GM19043 (cell line): ENCODE measurements at regions not wholly inside any gene's neighbourhood (a gene's known extent, or its start where the extent isn't known, plus 50 kb on each side); places are given as distances from the start of the nearest gene placed in this dataset.
"Not testable (repeated sequence)": the region's sequence is repeated elsewhere in the genome, so short reads cannot be mapped to it uniquely, and the experiment has no call there.

Experiments
- ATAC-seq: cut with Tn5 transposase; IDR thresholded peaks from one replicate; pipeline ENCODE4 v1.9.1; 2021; ENCODE audit warnings: low read depth; ENCODE audit not compliant: unreplicated experiment

DNA sequence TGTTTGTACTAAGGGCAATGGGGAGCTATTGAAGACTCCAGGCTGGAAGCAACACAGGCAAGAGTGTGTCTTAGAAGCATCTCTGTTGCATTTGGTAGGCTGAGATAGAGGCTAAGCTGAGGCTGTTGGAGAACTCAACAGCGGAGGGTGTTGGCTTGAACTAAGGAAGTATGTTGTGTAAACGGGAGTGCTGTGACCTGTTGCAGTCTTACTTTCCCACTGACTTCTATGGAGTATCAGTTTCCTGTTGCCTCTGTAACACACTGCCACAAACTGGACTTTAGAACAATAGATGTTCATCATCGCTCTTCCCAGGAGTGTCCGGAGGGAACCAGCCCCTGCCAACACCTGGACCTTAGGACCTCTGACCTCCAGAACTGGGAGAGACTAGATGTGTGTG is 181.8 kb downstream of the NPIPB11 start:
- not testable (repeated sequence) for ATAC-seq

DNA sequence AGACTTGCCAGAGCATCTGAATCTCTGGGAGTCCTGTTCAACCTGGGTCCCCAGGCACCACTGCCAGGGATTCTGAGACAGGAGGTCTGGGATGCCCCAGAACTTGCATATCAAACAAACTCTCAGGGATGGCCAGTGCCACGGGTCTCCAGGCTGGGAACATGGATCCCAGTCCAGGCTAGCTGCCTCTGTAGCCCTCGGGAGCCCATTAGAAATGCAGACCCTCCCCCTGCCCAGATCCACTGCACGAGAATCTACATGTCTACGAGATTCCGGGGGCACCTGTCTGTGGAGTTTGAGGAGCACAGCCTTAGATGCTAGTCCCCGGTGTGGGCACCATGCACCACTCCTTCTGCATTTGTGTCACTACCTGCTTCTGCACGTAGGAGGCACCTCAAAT is 183.9 kb downstream of the NPIPB11 start:
- ATAC-seq, result not testable (repeated sequence)

DNA sequence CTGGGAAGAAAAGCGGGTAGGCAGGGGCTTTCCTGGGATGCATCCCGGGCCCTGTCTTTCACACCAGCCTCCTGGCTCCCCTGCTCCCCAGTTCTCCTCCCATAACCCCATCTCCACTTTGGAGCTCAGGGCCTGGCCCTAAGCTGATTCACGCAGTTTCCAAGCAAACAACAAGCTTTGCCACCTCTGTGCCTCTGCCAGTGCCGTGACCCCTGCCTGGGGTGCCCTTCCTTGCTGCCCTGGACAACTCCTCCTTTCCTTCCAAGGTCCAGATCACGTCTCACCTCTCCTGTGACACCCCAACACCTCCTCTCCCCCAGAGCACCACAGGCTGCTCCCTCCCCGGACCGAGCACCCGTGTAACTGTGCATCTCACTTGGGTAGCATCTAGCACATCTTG is 184.5 kb downstream of the NPIPB11 start:
- ATAC-seq, result not testable (repeated sequence)

DNA sequence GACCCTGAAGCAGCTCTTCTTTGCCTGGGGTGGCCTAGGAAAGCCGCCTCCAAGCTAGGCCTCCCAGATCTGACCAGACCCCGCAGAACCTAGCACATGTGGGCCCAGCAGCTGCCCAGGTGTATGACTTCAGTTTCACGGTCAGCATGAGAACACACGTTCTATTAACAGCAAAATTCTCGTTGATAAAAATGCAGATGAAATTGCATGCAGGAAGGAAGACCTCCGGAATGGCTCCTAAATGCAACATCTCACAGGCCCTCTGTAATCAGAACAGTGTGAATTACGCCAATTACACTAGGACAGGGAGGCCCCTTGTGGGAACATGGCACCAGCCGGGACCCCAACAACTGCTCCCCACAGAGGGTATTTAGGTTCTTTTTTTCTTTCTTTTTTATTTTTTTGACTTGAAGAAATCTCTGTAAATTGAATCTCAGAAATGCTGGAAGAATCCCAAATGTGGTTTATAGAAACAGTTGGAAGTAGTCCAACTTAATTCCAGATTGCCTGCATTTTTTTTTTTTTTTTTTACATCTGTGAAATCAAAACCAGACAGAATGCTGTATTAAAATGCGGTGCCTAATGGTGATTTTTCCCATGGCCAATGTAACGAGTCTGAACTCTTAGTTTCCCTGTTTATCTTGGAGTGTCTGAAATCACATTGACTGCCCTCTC is 185.1 kb downstream of the NPIPB11 start:
- not testable (repeated sequence) for ATAC-seq

DNA sequence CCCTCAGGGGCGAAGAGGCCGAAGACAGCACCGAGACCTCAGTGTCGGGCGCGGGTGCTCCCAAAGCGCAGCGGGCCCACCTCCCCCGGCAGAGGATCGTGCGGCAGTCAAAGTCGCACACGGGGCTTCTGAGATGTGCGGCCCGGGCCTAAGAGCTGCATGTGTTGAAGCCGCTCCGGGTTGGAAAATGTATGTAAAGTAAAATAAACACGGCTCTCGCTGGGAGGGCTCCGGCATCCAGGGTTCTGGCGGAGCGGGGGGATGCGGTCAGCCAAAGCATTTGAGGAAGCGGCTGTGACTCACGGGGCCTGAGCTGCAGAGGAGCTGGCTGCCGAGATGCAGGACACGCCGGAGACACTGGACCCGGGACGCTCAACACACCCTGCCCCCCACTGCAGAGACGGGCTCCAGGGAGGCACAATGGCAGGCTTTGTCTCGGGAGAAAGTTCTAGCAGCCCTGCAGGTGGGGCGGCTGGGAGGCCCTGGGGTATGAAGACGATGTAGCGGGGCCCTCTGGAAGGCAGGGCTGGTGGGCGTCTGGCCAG is 185.8 kb downstream of the NPIPB11 start:
- ATAC-seq, result not testable (repeated sequence)

DNA sequence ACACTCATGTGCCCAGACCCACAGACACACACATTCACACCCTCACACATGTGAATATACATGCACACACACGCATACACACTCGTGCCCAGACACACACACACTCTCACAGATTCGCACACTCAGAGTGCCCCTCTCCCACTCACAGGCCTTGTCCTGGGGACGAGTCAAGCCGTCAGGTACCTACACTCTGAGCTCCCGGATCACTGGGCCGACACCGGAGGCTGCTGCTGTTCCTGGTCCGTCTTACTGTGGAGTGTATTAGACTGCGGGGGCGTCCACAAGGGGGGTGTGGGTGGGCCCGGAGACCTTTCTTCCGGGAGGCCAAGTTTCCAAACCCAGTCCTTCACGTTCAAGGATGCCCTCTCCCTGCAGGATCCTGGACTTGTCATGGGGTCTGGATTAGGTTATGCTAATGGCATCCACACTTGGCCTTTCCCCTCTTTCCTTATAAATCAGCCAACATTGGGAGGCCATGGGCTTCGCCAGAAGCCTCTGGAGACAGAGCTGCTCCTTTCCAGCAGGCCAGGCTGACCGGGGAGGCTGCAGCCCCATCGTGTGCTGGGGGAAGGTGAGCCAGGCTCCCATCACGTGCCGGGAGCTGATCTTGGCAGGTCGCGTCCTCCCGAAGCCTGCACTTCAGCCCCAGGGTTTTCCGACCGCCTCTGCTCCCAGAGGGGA is 186.4 kb downstream of the NPIPB11 start:
- not testable (repeated sequence) for ATAC-seq

DNA sequence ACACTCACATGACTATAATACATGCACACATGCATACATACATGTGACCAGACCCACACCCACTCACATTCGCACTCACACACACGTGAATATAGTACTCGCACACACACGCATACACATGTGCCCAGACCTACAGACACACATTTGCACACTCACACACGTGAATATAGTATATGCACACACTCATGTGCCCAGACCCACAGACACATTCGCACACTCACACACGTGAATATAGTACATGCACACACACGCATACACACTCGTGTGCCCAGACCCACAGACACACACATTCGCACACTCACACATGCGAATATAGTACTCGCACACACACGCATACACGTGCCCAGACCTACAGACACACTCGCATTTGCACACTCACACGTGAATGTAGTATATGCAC is 186.9 kb downstream of the NPIPB11 start:
- ATAC-seq, result not testable (repeated sequence)

DNA sequence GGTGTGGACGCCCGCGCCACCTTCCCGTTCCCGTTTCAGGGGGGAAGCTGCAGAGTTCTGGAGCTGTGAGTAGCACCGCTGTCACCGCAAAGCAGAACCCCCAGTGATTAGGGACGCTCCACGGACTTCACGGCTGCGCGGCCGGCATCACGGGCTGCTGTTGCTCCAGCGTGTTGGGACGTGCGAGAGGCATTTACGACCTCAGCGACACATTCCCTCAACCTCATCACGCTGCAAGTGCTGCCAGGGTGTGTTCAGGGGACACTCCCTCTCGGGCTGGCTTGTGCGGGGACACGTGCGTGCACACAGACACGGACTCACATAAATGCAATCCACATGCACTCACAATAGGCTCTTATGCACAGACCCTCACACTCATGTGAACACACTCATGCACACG is 187.9 kb downstream of the NPIPB11 start:
- not testable (repeated sequence) for ATAC-seq

DNA sequence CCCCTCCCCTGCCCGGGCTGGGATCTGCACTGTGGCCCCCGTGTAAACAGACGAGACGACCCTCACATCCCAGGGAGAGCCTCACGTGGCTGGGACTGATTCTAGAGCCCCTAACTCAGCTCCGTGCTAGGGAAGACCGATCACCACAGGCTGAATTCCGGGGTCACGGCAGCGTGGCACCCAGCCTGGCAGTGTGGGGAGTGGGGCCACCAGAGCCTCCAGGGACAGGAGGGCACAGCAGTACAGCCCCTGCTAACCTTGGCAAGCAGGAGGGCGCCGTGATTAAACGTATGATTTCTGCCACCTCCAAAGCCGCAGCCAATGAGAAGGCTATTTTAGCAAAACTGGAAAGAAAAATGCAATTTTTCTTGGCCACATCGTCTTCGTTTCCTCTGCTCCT is 188.3 kb downstream of the NPIPB11 start:
- not testable (repeated sequence) for ATAC-seq

DNA sequence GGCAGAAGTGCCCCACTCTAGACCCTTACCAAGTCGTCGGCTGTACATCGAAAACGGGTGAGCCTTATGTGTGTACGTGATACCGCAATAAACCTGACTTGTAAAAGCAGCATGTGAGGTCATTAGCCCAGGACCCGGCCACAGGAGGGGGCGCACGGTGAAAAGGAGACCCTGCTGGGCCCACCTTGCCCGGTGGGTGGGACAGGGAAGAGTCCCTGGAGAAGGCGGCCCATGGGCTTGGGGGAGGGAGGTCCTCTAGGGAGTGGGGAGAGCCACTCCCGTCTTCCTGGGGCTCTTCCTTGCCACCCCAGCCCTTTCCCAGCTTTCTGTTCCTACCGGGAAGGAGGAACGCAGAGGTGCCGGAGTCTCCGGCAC is 188.8 kb downstream of the NPIPB11 start:
- ATAC-seq, result not testable (repeated sequence)

DNA sequence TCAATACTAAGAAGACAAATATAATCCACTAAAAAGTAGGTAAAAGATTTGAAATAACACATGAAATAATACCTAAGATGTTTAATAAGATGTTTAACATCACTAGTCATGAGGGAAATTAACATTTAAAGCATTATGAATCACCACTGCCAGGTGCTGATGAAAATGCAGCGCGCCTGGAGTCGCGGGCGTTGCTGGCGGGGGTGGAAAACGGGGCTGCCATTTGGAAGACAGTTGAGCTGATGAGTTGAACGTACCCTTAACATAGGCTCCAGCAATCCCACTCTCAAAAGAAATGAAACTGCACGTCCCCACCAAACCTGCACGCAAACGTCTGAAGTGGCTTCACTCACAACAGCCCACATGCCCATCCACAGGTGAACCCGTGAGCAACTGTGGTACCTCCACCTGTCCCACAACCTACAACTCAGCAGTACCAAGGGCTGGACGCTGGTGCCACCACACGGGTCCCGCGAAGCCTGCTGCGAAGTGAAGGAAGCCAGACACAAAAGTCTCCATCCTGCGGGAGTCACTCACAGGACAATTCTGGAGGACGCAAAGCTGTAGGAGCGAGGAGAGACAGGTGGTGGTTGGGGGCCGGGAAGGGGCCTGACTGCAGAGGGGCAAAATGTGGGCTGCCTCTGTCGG is 189.3 kb downstream of the NPIPB11 start:
- ATAC-seq, result not testable (repeated sequence)

DNA sequence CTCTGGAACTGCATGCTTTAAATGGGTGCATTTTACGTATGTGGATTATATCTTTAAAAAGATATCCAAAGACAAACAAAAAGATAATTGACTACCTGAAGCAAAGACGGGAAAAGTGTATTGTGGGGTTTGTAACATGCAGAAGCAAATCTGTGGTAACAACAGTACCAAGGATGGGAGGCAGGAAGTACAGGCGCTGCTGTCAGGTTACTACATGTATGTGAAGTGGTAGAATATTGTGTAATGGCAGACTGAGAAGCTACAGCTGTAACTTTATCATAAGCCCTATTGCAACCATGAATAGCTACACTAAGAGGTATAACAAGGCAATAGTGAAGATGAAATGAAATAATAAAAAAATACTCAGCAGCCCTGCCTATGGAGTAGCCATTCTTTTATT is 192.7 kb downstream of the NPIPB11 start:
- ATAC-seq, result not testable (repeated sequence)

DNA sequence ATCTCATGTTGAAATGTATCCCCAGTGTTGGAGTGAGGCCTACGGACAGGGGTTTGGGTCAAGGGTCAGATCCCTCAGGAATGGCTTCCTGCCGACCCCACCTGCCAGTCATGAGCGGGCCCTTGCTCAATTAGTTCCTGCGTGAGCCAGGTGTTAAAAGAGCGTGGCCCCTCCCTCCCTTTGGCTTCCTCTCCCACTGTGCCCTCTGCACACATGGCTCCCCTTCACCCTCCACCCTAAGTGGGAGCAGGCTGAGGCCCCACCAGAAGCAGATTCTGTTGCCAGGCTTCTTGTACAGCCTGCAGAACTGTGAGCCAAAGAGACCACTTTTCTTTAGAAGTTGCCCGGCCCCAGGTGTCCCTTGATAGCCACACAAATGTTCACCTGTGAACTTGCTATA is 193.3 kb downstream of the NPIPB11 start:
- ATAC-seq, result not testable (repeated sequence)

DNA sequence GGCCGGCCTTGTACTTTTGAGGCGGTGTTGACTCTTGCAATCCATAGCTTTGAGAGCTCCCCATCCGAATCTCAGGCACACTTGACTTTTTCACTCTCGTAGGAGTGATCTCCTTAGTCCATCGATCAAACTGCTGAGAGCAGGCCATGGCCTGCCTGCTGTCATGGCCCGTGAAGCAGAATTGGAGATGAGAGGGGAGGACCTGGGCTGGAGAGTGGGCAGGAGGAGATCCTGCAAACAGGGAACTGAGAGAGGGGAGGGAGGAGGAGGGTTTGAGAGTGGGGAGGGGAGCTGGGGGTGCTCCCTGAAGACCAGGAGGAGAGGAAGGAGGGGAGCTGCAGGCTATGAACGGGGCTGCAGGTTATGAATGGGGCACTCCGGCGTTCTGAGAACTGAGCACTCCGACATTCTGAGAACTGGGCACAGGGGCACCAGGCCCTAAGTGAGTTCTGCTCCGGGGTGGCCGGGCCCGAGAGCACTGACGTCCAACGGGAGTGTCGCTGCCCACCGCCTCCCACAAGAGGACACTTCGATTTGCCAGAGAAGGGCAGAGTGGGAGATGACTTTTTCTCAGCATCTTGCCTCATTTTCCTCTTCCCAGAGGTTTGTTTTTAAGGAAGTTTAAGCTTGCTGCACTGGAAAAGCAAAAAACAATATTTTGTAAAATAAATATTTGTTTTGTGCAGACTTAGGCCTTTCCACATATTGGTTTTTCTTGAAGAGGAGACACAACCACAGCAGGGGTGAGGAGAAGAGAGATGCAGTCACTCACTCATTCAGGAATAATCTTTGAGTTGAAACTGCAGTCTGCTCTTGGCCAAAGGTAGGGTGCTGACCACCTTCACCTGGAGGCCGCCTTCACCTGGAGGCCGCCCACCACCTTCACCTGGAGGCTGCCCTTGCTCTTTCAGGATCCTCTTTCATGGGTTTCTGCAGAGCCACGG is 194.2 kb downstream of the NPIPB11 start:
- ATAC-seq, result not testable (repeated sequence)

DNA sequence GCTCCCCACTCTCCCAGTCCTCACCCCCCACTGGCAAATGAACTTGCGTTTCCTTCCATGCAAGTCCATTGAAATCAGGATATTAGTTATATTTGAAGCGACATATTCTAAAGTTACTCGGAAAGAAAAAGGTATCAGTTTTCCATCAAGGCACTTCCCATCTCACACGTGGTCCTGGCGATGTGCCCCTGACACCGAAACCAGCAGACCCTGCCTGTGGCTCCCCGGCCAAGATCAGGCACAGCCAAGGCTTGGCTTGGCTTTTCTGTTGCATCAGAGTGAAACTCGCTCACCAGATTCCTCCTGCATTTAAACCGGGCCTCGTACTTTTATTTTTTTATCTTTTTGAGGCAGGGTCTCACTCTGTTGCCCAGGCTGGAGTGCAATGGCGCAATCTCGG is 195.1 kb downstream of the NPIPB11 start:
- not testable (repeated sequence) for ATAC-seq

DNA sequence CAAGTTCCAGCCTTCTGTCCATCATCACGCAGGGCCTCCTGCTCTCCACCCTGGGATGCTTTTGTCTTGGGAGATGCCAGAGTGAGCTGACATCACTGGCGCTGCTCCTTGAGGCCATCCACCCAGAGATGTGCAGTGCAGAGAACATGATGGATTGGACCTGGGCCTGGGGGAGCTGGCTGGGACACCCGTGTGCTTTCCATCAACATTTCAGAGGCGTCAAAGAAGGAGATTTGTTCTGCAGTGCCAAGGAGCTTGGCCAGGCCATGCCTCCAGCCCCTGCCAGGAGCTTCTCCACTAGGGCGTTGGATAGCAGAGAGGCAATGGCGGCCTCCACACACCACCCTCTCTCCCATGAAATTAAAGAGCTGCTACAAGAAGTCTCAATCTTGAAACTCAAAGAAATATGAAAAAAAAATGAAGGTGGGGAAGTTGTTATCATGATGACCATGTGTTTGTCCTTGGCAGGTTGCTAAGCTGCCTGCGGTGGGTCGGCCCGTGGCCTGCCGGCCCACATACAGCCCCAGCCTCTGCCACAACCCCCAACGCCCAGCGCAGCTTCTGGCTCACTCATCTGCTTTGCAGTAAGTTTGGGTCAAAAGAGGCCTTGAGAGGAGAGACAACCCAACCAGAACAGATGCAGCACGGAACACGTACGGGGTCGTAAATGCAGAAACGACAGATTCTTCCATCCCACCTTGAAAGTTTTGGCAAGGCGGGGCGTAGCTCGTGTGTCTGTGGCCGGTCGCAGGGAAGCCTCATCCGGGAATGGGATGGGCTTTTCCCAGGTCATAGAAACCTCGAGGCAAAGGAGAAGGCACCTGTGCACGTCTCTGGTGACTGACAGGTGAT is 196.0 kb downstream of the NPIPB11 start:
- not testable (repeated sequence) for ATAC-seq

DNA sequence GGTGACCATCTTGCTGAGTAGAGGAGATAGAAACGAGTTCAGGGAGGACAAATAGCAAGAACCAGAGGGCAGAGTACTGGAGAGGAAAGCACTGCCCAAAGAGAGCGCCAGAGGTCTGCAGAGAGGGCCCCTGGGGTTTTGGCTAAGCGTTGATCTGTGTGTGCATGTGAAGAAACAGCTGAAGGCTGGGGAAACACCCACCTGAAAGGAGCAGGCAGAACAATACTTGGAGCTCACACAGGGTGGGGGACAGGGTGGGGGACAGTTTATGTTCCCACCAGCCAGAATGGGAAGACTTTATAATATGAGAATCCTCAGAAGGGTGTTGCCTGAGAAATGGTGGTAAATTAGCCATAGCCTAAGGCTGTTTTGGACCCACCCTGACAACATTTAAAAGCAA is 200.4 kb downstream of the NPIPB11 start:
- not testable (repeated sequence) for ATAC-seq

DNA sequence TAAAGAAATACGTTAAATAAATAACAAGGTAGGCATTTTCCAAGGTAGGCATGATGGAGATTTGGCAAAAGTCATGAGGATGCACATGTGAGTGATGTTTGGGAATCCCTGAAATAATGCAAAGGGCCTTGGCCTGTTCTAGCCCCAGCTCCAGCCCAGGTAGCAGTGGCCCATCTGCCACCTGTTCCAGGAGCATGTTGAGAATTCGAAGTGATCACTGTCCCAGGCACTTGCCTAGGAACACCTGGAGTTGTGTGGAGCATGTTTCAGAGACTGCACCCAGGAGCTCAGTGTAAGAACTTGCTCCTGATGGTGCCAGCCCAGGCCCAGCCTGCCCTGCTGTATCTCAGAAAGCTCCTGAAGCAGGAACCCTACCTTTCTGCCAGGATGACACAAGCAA is 201.4 kb downstream of the NPIPB11 start:
- ATAC-seq, result not testable (repeated sequence)

DNA sequence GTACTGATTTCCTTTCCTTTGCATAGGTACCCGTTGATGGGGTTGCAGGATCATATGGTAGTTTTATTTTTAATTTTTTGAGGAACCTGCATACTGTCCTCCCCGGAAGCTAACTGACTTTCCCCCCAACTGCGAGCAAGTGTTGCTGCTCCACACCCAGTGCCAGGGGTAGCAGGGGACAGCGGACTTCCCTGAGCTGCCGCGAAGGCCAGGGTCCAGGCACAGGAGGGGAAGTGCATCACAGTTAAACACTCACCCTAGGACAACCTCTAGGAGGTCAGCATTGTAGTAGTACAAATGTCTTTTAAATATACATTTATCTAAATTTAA is 201.7 kb downstream of the NPIPB11 start:
- ATAC-seq, result no peak
